K562 (cell line): ENCODE measurements at regions not wholly inside any gene's neighbourhood (a gene's known extent, or its start where the extent isn't known, plus 50 kb on each side); places are given as distances from the start of the nearest gene placed in this dataset.

Source experiments
- ATAC-seq: fragments of 200-7000 bp; cut with Tn5 transposase; 3 replicates; pipeline ENCODE4 v1.9.1; 2020; ENCODE audit warnings: moderate library complexity
- BruUV-seq: library from RNA; stranded (reverse); fragments of 400-500 nt; replicated peaks from 2 replicates; lab custom pipeline; 2021; lab: Mats Ljungman, UMichigan
- CTCF ChIA-PET: fragments of 300-600 bp; formaldehyde crosslinking; extraction: SDS; loops from one replicate; lab custom pipeline; 2021; ENCODE audit warnings: low intra/inter-chr PET ratio; lab: Yijun Ruan, JAX
- POLR2A ChIA-PET: fragments of 300-600, 350-650 bp; sonication (Branson Sonifier 250); formaldehyde crosslinking; extraction: SDS; loops from one replicate; lab custom pipeline; 2021; ENCODE audit warnings: antibody characterized with exemption, inconsistent platforms; lab: Yijun Ruan, JAX
- DNase-seq, 4 experiments: peaks; one replicate each; pipeline versions ENCODE4 v3.0.0 to v3.0.0-alpha.2; 2011 to 2018; ENCODE audit warnings: low spot score in 3 of 4, mixed read lengths in 3 of 4; ENCODE audit errors: extremely low read depth in 1 of 4
- FAIRE-seq: peaks from 2 replicates; lab custom pipeline; 2011; peaks lifted over from hg19 to GRCh38; lab: Jason Lieb, UNC
- H2AFZ ChIP-seq: 2 replicates; pipeline ENCODE4 v1.6.0; 2011; ENCODE audit warnings: low read depth, low read length, control low read depth, inconsistent platforms
- H3K27ac ChIP-seq: fragments of 200-600 bp; 3 replicates; pipeline ENCODE4 v1.8.0; 2011; ENCODE audit warnings: low read depth, mild to moderate bottlenecking, control low read depth, inconsistent platforms, low read length, moderate library complexity, mixed read lengths; ENCODE audit errors: extremely low read depth
- H3K27me3 ChIP-seq, 2 experiments: fragments of 300-600 bp in 1 of 2; 2 replicates in 1 of 2; 3 replicates in 1 of 2; pipeline versions ENCODE4 v1.6.0 to v1.8.0; 2011; ENCODE audit warnings: inconsistent platforms in 2 of 2, low read length in 2 of 2, mild to moderate bottlenecking in 1 of 2, mixed read lengths in 1 of 2, moderate library complexity in 1 of 2; ENCODE audit not compliant: control insufficient read depth in 2 of 2, insufficient read depth in 2 of 2
- H3K36me3 ChIP-seq: fragments of 300-600 bp; 3 replicates; pipeline ENCODE4 v1.8.0; 2011; ENCODE audit warnings: mild to moderate bottlenecking, low read length, inconsistent platforms; ENCODE audit not compliant: control insufficient read depth, insufficient read depth
- H3K4me1 ChIP-seq, 2 experiments: fragments of 200-600 bp in 1 of 2; replicated peaks in 1 of 2; 2 replicates in 1 of 2; 3 replicates in 1 of 2; pipeline versions ENCODE4 v1.5.1 to v1.8.0; 2011; ENCODE audit warnings: inconsistent platforms in 2 of 2, low read length in 2 of 2, mild to moderate bottlenecking in 1 of 2, mixed read lengths in 1 of 2, moderate library complexity in 1 of 2; ENCODE audit not compliant: control insufficient read depth in 2 of 2, insufficient read depth in 2 of 2
- H3K4me2 ChIP-seq: 2 replicates; pipeline ENCODE4 v1.6.1; 2011; ENCODE audit warnings: low read length, control low read depth, inconsistent platforms, mixed read lengths; ENCODE audit not compliant: insufficient read depth
- H3K4me3 ChIP-seq: fragments of 200-600 bp; sonication (generic), shearing (Covaris generic); 2 replicates; pipeline ENCODE4 v1.5.1; 2016; ENCODE audit warnings: control low read depth, inconsistent platforms
- H3K79me2 ChIP-seq: fragments of 200-600 bp; 3 replicates; pipeline ENCODE4 v1.8.0; 2011; ENCODE audit warnings: low read length, inconsistent platforms; ENCODE audit not compliant: control insufficient read depth, insufficient read depth
- H3K9ac ChIP-seq, 2 experiments: 2 replicates each; pipeline versions ENCODE4 v1.6.0 to v1.6.1; 2011; ENCODE audit warnings: low read depth in 2 of 2, low read length in 2 of 2, control low read depth in 1 of 2, inconsistent platforms in 1 of 2, mild to moderate bottlenecking in 1 of 2, mixed read lengths in 1 of 2; ENCODE audit not compliant: insufficient read depth in 1 of 2
- H3K9me1 ChIP-seq: one replicate; pipeline ENCODE4 v1.6.0; 2011; ENCODE audit warnings: inconsistent platforms, mild to moderate bottlenecking, low read length, moderate library complexity; ENCODE audit not compliant: control insufficient read depth, insufficient read depth
- H3K9me3 ChIP-seq: replicated peaks from 2 replicates; pipeline ENCODE4 v1.5.1; 2011; ENCODE audit warnings: low read depth, low read length, inconsistent platforms; ENCODE audit not compliant: control insufficient read depth, insufficient read depth
- H4K20me1 ChIP-seq: replicated peaks from 2 replicates; pipeline ENCODE4 v1.6.1; 2011; ENCODE audit warnings: low read length, inconsistent platforms, mixed read lengths; ENCODE audit not compliant: control insufficient read depth, insufficient read depth
- CGGBP1 ChIP-seq: fragments of 250-450 bp; sonication (Bioruptor Pico); IDR thresholded peaks from 2 replicates; pipeline ENCODE4 v1.9.0; 2021; ENCODE audit warnings: mild to moderate bottlenecking
- HNRNPL ChIP-seq: fragments of 200-400 bp; formaldehyde crosslinking; IDR thresholded peaks from 2 replicates; pipeline ENCODE4 v1.6.1; 2017; ENCODE audit warnings: low read depth, mild to moderate bottlenecking, low read length
- MAFG ChIP-seq: fragments of 450-650 bp; conservative IDR thresholded peaks from 2 replicates; pipeline ENCODE4 v1.6.1; 2016; ENCODE audit warnings: missing genetic modification characterization, missing compliant biosample characterization
- POU5F1 ChIP-seq: fragments of 150-350 bp; IDR thresholded peaks from 2 replicates; pipeline ENCODE4 v1.6.1; 2014; ENCODE audit warnings: borderline replicate concordance, low read length, low read depth, mild to moderate bottlenecking; ENCODE audit not compliant: partially characterized antibody
- ZNF280A ChIP-seq: fragments of 450-650 bp; IDR thresholded peaks from 2 replicates; pipeline ENCODE4 v1.6.1; 2018; ENCODE audit warnings: mild to moderate bottlenecking, low read depth; ENCODE audit not compliant: partially characterized antibody
- WGBS: fragments of 100-300 bp; shearing (Covaris generic); methylation state at CpG from one replicate; pipeline ENCODE4 v1.1.6; 2016; ENCODE audit warnings: low coverage, mixed read lengths; ENCODE audit not compliant: insufficient coverage; ENCODE audit errors: missing lambda C conversion rate; 5-methylcytosine and 5-hydroxymethylcytosine counted together
- in situ Hi-C: fragments of 300-500 bp; cut with MboI; formaldehyde crosslinking; loops from 4 replicates; pipeline ENCODE4 v1.15.0; 2018; ENCODE audit warnings: inconsistent platforms, mixed read lengths
- intact Hi-C: fragments of 100-400 bp; cut with micrococcal nuclease; formaldehyde crosslinking; loops from 2 replicates; pipeline ENCODE4 v1.14.2; 2022

GRCh38 chr4:164529486-164529885 lies 224.4 kb upstream of the SMIM31 start (continued):
- TF ChIP-seq HNRNPL (no peak), ZNF280A (no peak), CGGBP1 (CRISPR knock-in tag) (no peak), POU5F1 (no peak)

- Histone ChIP-seq H2AFZ (no peak overlapping the region), H4K20me1 (no peaks in the 10 kb centered on the region), H3K27me3 (no peaks in the 10 kb centered on the region), H3K9me1 (no peaks in the 10 kb centered on the region), H3K27ac (no peak overlapping the region), H3K4me3 (no peak overlapping the region), H3K4me1 (no peaks in the 10 kb centered on the region), H3K9ac (no peak overlapping the region), H3K4me2 (no peak overlapping the region), H3K9me3 (no peaks in the 10 kb centered on the region), H3K36me3 (no peaks in the 10 kb centered on the region), H3K79me2 (no peaks in the 10 kb centered on the region)
- in situ Hi-C loops (no loop called here), intact Hi-C loops (no loop called here)
- CTCF ChIA-PET = no interaction called here
- FAIRE-seq (no peak), DNase-seq (no peak), ATAC-seq (no peak)
- no TSS peak for BruUV-seq
- TF ChIP-seq MAFG (tag) = no peak
- POLR2A ChIA-PET = no interaction called here
- WGBS = 0% methylated on average over 3 of the region's 4 CpGs
Observed at GRCh38 chr4:164531336-164531735, 222.6 kb upstream of the SMIM31 start.
